ENCODE measurements at regions not wholly inside any gene's neighbourhood (a gene's known extent, or its start where the extent isn't known, plus 50 kb on each side); places are given as distances from the start of the nearest gene placed in this dataset.
"Not testable (repeated sequence)": the region's sequence is repeated elsewhere in the genome, so short reads cannot be mapped to it uniquely, and the experiment has no call there.

- Histone ChIP-seq H3K9me3 (ENCODE audit: low read depth) (no peaks in the 10 kb centered on the region), H3K4me2 (ENCODE audit: unreplicated experiment) (no peak overlapping the region), H3K27me3 (replicated peaks; ENCODE audit: insufficient read depth) (0 out of 2 replicates have a peak, but pooled peaks cover 4% of the 10 kb centered on the region), H3K79me2 (ENCODE audit: insufficient read depth) (no peaks in the 10 kb centered on the region), H3K4me3 (no peak overlapping the region), H3K9ac (no peak overlapping the region), H3K36me3 (ENCODE audit: low read depth) (no peaks in the 10 kb centered on the region), H3F3A (ENCODE audit: insufficient read depth) (no peaks in the 10 kb centered on the region), H4K20me1 (ENCODE audit: insufficient read depth) (no peaks in the 10 kb centered on the region), H3K27ac (no peak overlapping the region), H3K4me1 (ENCODE audit: insufficient read depth) (no peaks in the 10 kb centered on the region), H3K9me2 (ENCODE audit: insufficient read depth) (no peaks in the 10 kb centered on the region), H2AFZ (no peak overlapping the region)
- in situ Hi-C loops (cut with MboI), result no loop called here
- WGBS, 2 experiments (ENCODE audit: low coverage in 1 of 2, low lambda C conversion rate in 2 of 2, missing lambda C conversion rate in 2 of 2), result 8 to 10% methylated on average over 11 of the region's 11 CpGs
- peak; percentile 32 for DNase-seq
- TF ChIP-seq EZH2phosphoT487 (IDR thresholded peaks at IDR 0.05; ENCODE audit: insufficient read depth, low read depth) (no peak), EZH2 (IDR thresholded peaks at IDR 0.05; ENCODE audit: insufficient read depth, poor library complexity, severe bottlenecking) (no peak)
Measured at GRCh38 chr13:50467156-50468110, 376.1 kb downstream of the DLEU7 start.

GRCh38 chr13:50468849-50469669, 374.4 kb downstream of the DLEU7 start:
- DNase-seq, result no peak
- Histone ChIP-seq H2AFZ (no peak overlapping the region), H3K27ac (no peak overlapping the region), H3F3A (ENCODE audit: insufficient read depth) (no peaks in the 10 kb centered on the region), H3K4me3 (no peak overlapping the region), H3K9me2 (ENCODE audit: insufficient read depth) (no peaks in the 10 kb centered on the region), H3K36me3 (ENCODE audit: low read depth) (no peaks in the 10 kb centered on the region), H3K9me3 (ENCODE audit: low read depth) (no peaks in the 10 kb centered on the region), H4K20me1 (ENCODE audit: insufficient read depth) (no peaks in the 10 kb centered on the region), H3K27me3 (replicated peaks; ENCODE audit: insufficient read depth) (0 out of 2 replicates have a peak, but pooled peaks cover 4% of the 10 kb centered on the region), H3K4me1 (ENCODE audit: insufficient read depth) (no peaks in the 10 kb centered on the region), H3K4me2 (ENCODE audit: unreplicated experiment) (no peak overlapping the region), H3K79me2 (ENCODE audit: insufficient read depth) (no peaks in the 10 kb centered on the region), H3K9ac (no peak overlapping the region)
- in situ Hi-C loops (cut with MboI), result no loop called here
- TF ChIP-seq EZH2 (IDR thresholded peaks at IDR 0.05; ENCODE audit: insufficient read depth, poor library complexity, severe bottlenecking), result no peak
- TF ChIP-seq EZH2phosphoT487 (IDR thresholded peaks at IDR 0.05; ENCODE audit: insufficient read depth, low read depth), result no peak
- 72 to 76% methylated on average over 13 of the region's 13 CpGs for WGBS, 2 experiments (ENCODE audit: low coverage in 1 of 2, low lambda C conversion rate in 2 of 2, missing lambda C conversion rate in 2 of 2)

DNA sequence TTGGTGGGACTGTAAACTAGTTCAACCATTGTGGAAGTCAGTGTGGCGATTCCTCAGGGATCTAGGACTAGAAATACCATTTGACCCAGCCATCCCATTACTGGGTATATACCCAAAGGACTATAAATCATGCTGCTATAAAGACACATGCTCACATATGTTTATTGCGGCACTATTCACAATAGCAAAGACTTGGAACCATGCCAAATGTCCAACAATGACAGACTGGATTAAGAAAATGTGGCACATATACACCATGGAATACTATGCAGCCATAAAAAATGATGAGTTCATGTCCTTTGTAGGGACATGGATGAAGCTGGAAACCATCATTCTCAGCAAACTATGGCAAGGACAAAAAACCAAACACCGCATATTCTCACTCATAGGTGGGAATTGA, 370.4 kb downstream of the DLEU7 start:
- H4K20me1 ChIP-seq (ENCODE audit: insufficient read depth); H3K36me3 ChIP-seq (ENCODE audit: low read depth); H3F3A ChIP-seq (ENCODE audit: insufficient read depth); H3K4me3 ChIP-seq; H3K9me2 ChIP-seq (ENCODE audit: insufficient read depth); H2AFZ ChIP-seq; H3K9me3 ChIP-seq (ENCODE audit: low read depth); DNase-seq; in situ Hi-C loops (cut with MboI); H3K4me1 ChIP-seq (ENCODE audit: insufficient read depth); H3K4me2 ChIP-seq (ENCODE audit: unreplicated experiment); H3K27me3 ChIP-seq (replicated peaks; ENCODE audit: insufficient read depth); H3K9ac ChIP-seq; H3K27ac ChIP-seq; H3K79me2 ChIP-seq (ENCODE audit: insufficient read depth): not testable (repeated sequence)
- 69 to 82% methylated on average over 2 to 3 of the region's 3 CpGs for WGBS, 2 experiments (ENCODE audit: low coverage in 1 of 2, low lambda C conversion rate in 2 of 2, missing lambda C conversion rate in 2 of 2)

- no peak for TF ChIP-seq EZH2phosphoT487 (IDR thresholded peaks at IDR 0.05; ENCODE audit: insufficient read depth, low read depth)
- TF ChIP-seq EZH2 (IDR thresholded peaks at IDR 0.05; ENCODE audit: insufficient read depth, poor library complexity, severe bottlenecking), result no peak
- Histone ChIP-seq H3K27me3 (replicated peaks; ENCODE audit: insufficient read depth) (no peaks in the 10 kb centered on the region), H3K9me3 (ENCODE audit: low read depth) (no peaks in the 10 kb centered on the region), H3K9ac (no peak overlapping the region), H3K4me1 (ENCODE audit: insufficient read depth) (no peaks in the 10 kb centered on the region), H3K4me2 (ENCODE audit: unreplicated experiment) (no peak overlapping the region), H3K4me3 (no peak overlapping the region), H3K79me2 (ENCODE audit: insufficient read depth) (no peaks in the 10 kb centered on the region), H2AFZ (no peak overlapping the region), H3F3A (ENCODE audit: insufficient read depth) (no peaks in the 10 kb centered on the region), H3K9me2 (ENCODE audit: insufficient read depth) (no peaks in the 10 kb centered on the region), H3K36me3 (ENCODE audit: low read depth) (no peaks in the 10 kb centered on the region), H4K20me1 (ENCODE audit: insufficient read depth) (no peaks in the 10 kb centered on the region), H3K27ac (no peak overlapping the region)
- DNase-seq, result no peak
- in situ Hi-C loops (cut with MboI), result no loop called here
- WGBS, 2 experiments (ENCODE audit: low coverage in 1 of 2, low lambda C conversion rate in 2 of 2, missing lambda C conversion rate in 2 of 2), result 94 to 95% methylated on average over 2 of the region's 2 CpGs
Measured at GRCh38 chr13:50474088-50474662, 369.3 kb downstream of the DLEU7 start.

Measured in GM23248 (cell line).